GM12878 (cell line): ENCODE measurements at regions not wholly inside any gene's neighbourhood (a gene's known extent, or its start where the extent isn't known, plus 50 kb on each side); places are given as distances from the start of the nearest gene placed in this dataset.
"Not testable (repeated sequence)": the region's sequence is repeated elsewhere in the genome, so short reads cannot be mapped to it uniquely, and the experiment has no call there.

Source experiments
- ATAC-seq: fragments of 200-7000 bp; cut with Tn5 transposase; 3 replicates; pipeline ENCODE4 v1.9.1; 2020; ENCODE audit warnings: mild to moderate bottlenecking, moderate library complexity
- BruUV-seq: library from RNA; stranded (reverse); fragments of 400-500 nt; replicated peaks from 2 replicates; lab custom pipeline; 2021; lab: Mats Ljungman, UMichigan
- CTCF ChIA-PET: fragments of 300-600 bp; sonication (Branson Sonifier 250); formaldehyde crosslinking; extraction: SDS; loops from one replicate; lab custom pipeline; 2021; ENCODE audit warnings: inconsistent platforms; lab: Yijun Ruan, JAX
- POLR2A ChIA-PET: fragments of 350-600 bp; formaldehyde crosslinking; extraction: SDS; loops from one replicate; lab custom pipeline; 2021; ENCODE audit warnings: inconsistent platforms; lab: Charles Lee
- RAD21 ChIA-PET: fragments of 300-600 bp; sonication (Branson Sonifier 250); formaldehyde crosslinking; loops from one replicate; lab custom pipeline; 2023; ENCODE audit warnings: antibody characterized with exemption; ENCODE audit not compliant: unreplicated experiment; lab: Charles Lee
- SMC1A ChIA-PET: fragments of 300-600 bp; sonication (Branson Sonifier 250); formaldehyde crosslinking; loops from one replicate; lab custom pipeline; 2023; ENCODE audit not compliant: unreplicated experiment, uncharacterized antibody; lab: Charles Lee
- DNase-seq: peaks from one replicate; pipeline ENCODE4 v3.0.0-alpha.2; 2011; ENCODE audit warnings: low read depth, low spot score
- FAIRE-seq: peaks from 3 replicates; lab custom pipeline; 2011; peaks lifted over from hg19 to GRCh38; lab: Jason Lieb, UNC
- H2AFZ ChIP-seq: 2 replicates; pipeline ENCODE4 v1.6.0; 2011; ENCODE audit warnings: low read depth, low read length, control low read depth; ENCODE audit not compliant: control insufficient read depth
- H3K27ac ChIP-seq: 2 replicates; pipeline ENCODE4 v1.5.1; 2011; ENCODE audit warnings: control low read depth; ENCODE audit not compliant: control insufficient read depth, insufficient read depth
- H3K27me3 ChIP-seq, 2 experiments: replicated peaks in 1 of 2; 2 replicates each; pipeline versions ENCODE4 v1.6.0 to v1.6.1; 2011; ENCODE audit warnings: low read length in 1 of 2; ENCODE audit not compliant: control insufficient read depth in 2 of 2, insufficient read depth in 2 of 2
- H3K36me3 ChIP-seq, 2 experiments: 2 replicates each; pipeline ENCODE4 v1.5.1; 2011; ENCODE audit warnings: low read length in 1 of 2; ENCODE audit not compliant: control insufficient read depth in 2 of 2, insufficient read depth in 2 of 2
- H3K4me1 ChIP-seq: 2 replicates; pipeline ENCODE4 v1.6.1; 2011; ENCODE audit warnings: mild to moderate bottlenecking, low read length, moderate library complexity, mixed read lengths; ENCODE audit not compliant: control insufficient read depth, insufficient read depth
- H3K4me2 ChIP-seq: 2 replicates; pipeline ENCODE4 v1.6.0; 2011; ENCODE audit warnings: control low read depth; ENCODE audit not compliant: control insufficient read depth, insufficient read depth
- H3K4me3 ChIP-seq: fragments of 200-600 bp; sonication (generic); 2 replicates; pipeline ENCODE4 v1.5.1; 2016
- H3K79me2 ChIP-seq: 2 replicates; pipeline ENCODE4 v1.6.0; 2011; ENCODE audit warnings: low read length; ENCODE audit not compliant: control insufficient read depth, insufficient read depth
- H3K9ac ChIP-seq: 2 replicates; pipeline ENCODE4 v1.8.0; 2011; ENCODE audit warnings: low read length, control low read depth, mixed read lengths; ENCODE audit not compliant: control insufficient read depth, insufficient read depth
- H3K9me3 ChIP-seq: replicated peaks from 3 replicates; pipeline ENCODE4 v1.5.1; 2011; ENCODE audit warnings: mild to moderate bottlenecking, low read length; ENCODE audit not compliant: control insufficient read depth, insufficient read depth
- H4K20me1 ChIP-seq: 2 replicates; pipeline ENCODE4 v1.6.0; 2011; ENCODE audit not compliant: control insufficient read depth, insufficient read depth
- CHD4 ChIP-seq: fragments of 200-600 bp; sonication (generic); IDR thresholded peaks from 2 replicates; pipeline ENCODE4 v1.6.1; 2016; ENCODE audit warnings: mild to moderate bottlenecking
- LARP7 ChIP-seq: fragments of 450-650 bp; IDR thresholded peaks from 2 replicates; pipeline ENCODE4 v1.6.1; 2017; ENCODE audit warnings: mild to moderate bottlenecking
- WGBS: methylation state at CpG from one replicate; pipeline ENCODE4 v1.1.6; 2016; ENCODE audit warnings: low lambda C conversion rate; ENCODE audit not compliant: insufficient replicate concordance, insufficient coverage; ENCODE audit errors: missing lambda C conversion rate; 5-methylcytosine and 5-hydroxymethylcytosine counted together
- in situ Hi-C: fragments of 300-500 bp; cut with MboI; formaldehyde crosslinking; loops from 9 replicates; pipeline ENCODE4 v1.14.3; 2018; ENCODE audit warnings: mixed read lengths
- intact Hi-C: fragments of 100-400 bp; cut with micrococcal nuclease; formaldehyde crosslinking; loops from one replicate; pipeline ENCODE4 v1.14.2; 2022; ENCODE audit not compliant: unreplicated experiment
- TF ChIP-seq, protein P1 (sequence below): IDR thresholded peaks from 2 replicates; pipeline ENCODE4 v1.6.1; 2012; ENCODE audit warnings: mild to moderate bottlenecking, low read depth, low read length
- TF ChIP-seq, protein P2 (sequence below): fragments of 450-650 bp; IDR thresholded peaks from 2 replicates; pipeline ENCODE4 v1.6.1; 2017; ENCODE audit warnings: mild to moderate bottlenecking
- TF ChIP-seq, protein P3 (sequence below): IDR thresholded peaks from 2 replicates; pipeline ENCODE4 v1.6.1; 2011; ENCODE audit warnings: low read depth, mild to moderate bottlenecking, low read length, moderate library complexity, borderline replicate concordance; ENCODE audit errors: extremely low read depth
- TF ChIP-seq, protein P4 (sequence below): fragments of 450-650 bp; IDR thresholded peaks from 2 replicates; pipeline ENCODE4 v1.6.1; 2014; ENCODE audit warnings: mild to moderate bottlenecking

DNA sequence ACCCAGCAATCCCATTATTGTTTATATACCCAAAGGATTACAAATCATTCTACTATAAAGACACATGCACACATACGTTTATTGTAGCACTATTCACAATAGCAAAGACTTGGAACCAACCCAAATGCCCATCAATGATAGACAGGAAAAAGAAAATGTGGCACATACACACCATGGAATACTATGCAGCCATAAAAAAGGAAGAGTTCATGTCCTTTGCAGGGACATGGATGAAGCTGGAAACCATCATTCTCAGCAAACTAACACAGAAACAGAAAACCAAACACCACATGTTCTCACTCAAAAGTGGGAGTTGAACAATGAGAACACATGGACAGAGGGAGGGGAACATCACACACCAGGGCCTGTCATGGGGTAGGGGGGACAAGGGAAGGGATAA lies 91.3 kb upstream of the PCED1B start:
- H3K4me3 ChIP-seq, H4K20me1 ChIP-seq, ATAC-seq, H3K9ac ChIP-seq, BruUV-seq, H3K79me2 ChIP-seq, H3K36me3 ChIP-seq, H2AFZ ChIP-seq, H3K4me2 ChIP-seq, RAD21 ChIA-PET, CTCF ChIA-PET, SMC1A ChIA-PET, H3K27ac ChIP-seq, H3K27me3 ChIP-seq, H3K9me3 ChIP-seq, DNase-seq, FAIRE-seq, POLR2A ChIA-PET, H3K4me1 ChIP-seq: not testable (repeated sequence)
- in situ Hi-C loops (loop anchor here (10.0 kb wide), 1 partner anchor 643 kb away; no protein-coding TSS in a partner anchor), intact Hi-C loops (loop anchor here (10.0 kb wide), 1 partner anchor 643 kb away; no protein-coding TSS in a partner anchor)
- 0% methylated on average over 1 of the region's 1 CpG for WGBS

DNA sequence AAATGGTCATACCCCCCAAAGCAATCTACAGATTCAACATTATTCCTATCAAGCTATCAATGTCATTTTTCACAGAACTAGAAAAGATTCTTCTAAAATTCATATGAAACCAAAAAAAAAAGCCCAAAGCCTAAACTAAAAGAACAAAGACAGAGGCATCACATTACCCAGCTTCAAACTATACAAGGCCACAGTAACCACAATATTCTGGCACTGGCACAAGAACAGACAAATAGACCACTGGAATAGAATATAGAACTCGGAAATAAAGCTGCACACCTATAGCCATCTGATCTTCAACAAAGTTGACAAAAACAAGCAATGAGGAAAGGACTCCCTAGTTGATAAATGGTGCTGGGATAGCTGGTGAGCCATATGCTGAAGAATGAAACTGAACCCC lies 89.2 kb upstream of the PCED1B start:
- intact Hi-C loops (no loop called here), in situ Hi-C loops (no loop called here)
- Histone ChIP-seq H4K20me1 (no peaks in the 10 kb centered on the region), H3K79me2 (no peaks in the 10 kb centered on the region), H2AFZ (no peak overlapping the region), H3K27me3 (no peaks in the 10 kb centered on the region), H3K27ac (no peak overlapping the region), H3K9ac (no peak overlapping the region), H3K4me1 (no peaks in the 10 kb centered on the region), H3K36me3 (no peaks in the 10 kb centered on the region), H3K4me3 (no peak overlapping the region), H3K4me2 (no peak overlapping the region), H3K9me3 (no peaks in the 10 kb centered on the region)
- TF ChIP-seq, protein P1, sequence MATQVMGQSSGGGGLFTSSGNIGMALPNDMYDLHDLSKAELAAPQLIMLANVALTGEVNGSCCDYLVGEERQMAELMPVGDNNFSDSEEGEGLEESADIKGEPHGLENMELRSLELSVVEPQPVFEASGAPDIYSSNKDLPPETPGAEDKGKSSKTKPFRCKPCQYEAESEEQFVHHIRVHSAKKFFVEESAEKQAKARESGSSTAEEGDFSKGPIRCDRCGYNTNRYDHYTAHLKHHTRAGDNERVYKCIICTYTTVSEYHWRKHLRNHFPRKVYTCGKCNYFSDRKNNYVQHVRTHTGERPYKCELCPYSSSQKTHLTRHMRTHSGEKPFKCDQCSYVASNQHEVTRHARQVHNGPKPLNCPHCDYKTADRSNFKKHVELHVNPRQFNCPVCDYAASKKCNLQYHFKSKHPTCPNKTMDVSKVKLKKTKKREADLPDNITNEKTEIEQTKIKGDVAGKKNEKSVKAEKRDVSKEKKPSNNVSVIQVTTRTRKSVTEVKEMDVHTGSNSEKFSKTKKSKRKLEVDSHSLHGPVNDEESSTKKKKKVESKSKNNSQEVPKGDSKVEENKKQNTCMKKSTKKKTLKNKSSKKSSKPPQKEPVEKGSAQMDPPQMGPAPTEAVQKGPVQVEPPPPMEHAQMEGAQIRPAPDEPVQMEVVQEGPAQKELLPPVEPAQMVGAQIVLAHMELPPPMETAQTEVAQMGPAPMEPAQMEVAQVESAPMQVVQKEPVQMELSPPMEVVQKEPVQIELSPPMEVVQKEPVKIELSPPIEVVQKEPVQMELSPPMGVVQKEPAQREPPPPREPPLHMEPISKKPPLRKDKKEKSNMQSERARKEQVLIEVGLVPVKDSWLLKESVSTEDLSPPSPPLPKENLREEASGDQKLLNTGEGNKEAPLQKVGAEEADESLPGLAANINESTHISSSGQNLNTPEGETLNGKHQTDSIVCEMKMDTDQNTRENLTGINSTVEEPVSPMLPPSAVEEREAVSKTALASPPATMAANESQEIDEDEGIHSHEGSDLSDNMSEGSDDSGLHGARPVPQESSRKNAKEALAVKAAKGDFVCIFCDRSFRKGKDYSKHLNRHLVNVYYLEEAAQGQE = no peak
- TF ChIP-seq, protein P2, sequence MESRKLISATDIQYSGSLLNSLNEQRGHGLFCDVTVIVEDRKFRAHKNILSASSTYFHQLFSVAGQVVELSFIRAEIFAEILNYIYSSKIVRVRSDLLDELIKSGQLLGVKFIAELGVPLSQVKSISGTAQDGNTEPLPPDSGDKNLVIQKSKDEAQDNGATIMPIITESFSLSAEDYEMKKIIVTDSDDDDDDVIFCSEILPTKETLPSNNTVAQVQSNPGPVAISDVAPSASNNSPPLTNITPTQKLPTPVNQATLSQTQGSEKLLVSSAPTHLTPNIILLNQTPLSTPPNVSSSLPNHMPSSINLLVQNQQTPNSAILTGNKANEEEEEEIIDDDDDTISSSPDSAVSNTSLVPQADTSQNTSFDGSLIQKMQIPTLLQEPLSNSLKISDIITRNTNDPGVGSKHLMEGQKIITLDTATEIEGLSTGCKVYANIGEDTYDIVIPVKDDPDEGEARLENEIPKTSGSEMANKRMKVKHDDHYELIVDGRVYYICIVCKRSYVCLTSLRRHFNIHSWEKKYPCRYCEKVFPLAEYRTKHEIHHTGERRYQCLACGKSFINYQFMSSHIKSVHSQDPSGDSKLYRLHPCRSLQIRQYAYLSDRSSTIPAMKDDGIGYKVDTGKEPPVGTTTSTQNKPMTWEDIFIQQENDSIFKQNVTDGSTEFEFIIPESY = no peak
- TF ChIP-seq, protein P3, sequence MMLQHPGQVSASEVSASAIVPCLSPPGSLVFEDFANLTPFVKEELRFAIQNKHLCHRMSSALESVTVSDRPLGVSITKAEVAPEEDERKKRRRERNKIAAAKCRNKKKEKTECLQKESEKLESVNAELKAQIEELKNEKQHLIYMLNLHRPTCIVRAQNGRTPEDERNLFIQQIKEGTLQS = no peak
- TF ChIP-seq CHD4 (no peak), LARP7 (no peak)
- TF ChIP-seq, protein P4, sequence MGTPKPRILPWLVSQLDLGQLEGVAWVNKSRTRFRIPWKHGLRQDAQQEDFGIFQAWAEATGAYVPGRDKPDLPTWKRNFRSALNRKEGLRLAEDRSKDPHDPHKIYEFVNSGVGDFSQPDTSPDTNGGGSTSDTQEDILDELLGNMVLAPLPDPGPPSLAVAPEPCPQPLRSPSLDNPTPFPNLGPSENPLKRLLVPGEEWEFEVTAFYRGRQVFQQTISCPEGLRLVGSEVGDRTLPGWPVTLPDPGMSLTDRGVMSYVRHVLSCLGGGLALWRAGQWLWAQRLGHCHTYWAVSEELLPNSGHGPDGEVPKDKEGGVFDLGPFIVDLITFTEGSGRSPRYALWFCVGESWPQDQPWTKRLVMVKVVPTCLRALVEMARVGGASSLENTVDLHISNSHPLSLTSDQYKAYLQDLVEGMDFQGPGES = no peak
- no peak for ATAC-seq
- BruUV-seq = no TSS peak
- ChIA-PET SMC1A (no interaction called here), POLR2A (interaction anchor here (0.6 kb wide), 1 partner anchor 83 kb away, joined by 3 read pairs; no protein-coding TSS in a partner anchor), CTCF (no interaction called here), RAD21 (no interaction called here)
- no peak for DNase-seq
- 0% methylated on average over 1 of the region's 1 CpG for WGBS
- FAIRE-seq = no peak
